NT2/D1 (cell line): ENCODE measurements at regions not wholly inside any gene's neighbourhood (a gene's known extent, or its start where the extent isn't known, plus 50 kb on each side); places are given as distances from the start of the nearest gene placed in this dataset.

ENCODE experiments used
- SUZ12 ChIP-seq: IDR thresholded peaks from 2 replicates; pipeline ENCODE4 v1.6.1; 2011; ENCODE audit not compliant: insufficient read length, insufficient read depth; ENCODE audit errors: extremely low read depth
- YY1 ChIP-seq: IDR thresholded peaks from 2 replicates; pipeline ENCODE4 v1.6.1; 2011; ENCODE audit not compliant: insufficient read length, insufficient read depth
- ZNF274 ChIP-seq: IDR thresholded peaks from 2 replicates; pipeline ENCODE4 v1.6.1; 2011; ENCODE audit warnings: mild to moderate bottlenecking, low read depth, low read length

DNA sequence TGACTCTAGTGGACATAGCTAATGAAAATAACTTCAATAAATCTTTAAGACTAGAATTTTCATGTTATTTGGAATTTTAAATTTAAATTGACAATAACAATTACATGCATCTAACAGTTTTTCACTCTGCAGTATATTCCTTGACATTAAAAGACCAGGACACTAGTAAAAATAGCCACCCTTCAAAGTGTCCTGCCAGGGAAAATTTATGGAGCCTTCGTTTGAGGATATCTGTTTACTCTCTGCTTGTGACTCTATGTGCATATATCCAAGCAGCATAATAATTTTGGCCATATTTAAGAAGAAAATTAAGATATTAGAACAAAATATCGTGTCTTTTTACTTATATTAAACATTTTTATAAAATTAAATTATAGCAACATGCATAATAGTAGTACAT, 58.8 kb upstream of the NKAIN2 start:
- TF ChIP-seq ZNF274 = no peak
- no peak for TF ChIP-seq YY1
- no peak for TF ChIP-seq SUZ12
